ENCODE measurements at regions not wholly inside any gene's neighbourhood (a gene's known extent, or its start where the extent isn't known, plus 50 kb on each side); places are given as distances from the start of the nearest gene placed in this dataset.
"Not testable (repeated sequence)": the region's sequence is repeated elsewhere in the genome, so short reads cannot be mapped to it uniquely, and the experiment has no call there.

- DNase-seq, result not testable (repeated sequence)
These were observed 125.5 kb downstream of the HAUS1 start for GRCh38 chr18:46229641-46230040.

DNA sequence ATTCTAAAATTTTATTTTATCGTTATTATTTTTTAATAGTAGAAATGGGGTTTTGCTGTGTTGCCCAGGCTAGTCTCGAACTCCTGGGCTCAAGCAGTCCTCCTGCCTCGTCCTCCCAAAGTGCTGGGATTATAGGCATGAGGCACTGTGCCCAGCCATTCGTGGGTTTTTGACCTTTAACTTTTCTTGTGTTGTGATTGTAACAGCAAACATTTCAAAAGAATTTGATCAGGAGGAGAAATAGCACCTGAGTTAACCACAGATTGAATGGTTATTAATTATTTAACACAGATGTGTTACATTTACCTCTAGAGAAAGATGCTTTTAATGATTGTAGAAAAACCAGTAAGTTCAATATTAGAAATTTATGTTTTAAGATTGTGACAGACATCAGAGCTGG, 132.0 kb downstream of the HAUS1 start:
- DNase-seq, result no peak

DNA sequence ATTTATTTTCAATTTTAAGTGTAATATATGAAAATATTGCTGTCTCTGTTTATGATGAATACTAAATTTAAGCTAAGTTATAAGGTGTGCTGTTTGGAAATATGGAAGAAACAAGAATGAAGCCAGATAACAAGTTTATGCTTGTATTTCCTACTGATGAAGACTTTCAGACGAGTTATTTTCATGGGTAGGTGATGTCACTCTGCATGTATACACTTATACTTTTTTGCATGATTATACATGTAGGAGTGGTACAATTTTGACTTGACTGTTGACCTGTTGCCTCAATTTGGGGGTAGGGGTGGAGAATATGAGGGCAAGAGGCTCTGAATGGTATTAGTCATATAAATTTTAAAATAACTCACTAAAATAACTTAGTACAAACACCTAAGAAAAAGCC, 133.7 kb downstream of the HAUS1 start:
- no peak for DNase-seq

DNA sequence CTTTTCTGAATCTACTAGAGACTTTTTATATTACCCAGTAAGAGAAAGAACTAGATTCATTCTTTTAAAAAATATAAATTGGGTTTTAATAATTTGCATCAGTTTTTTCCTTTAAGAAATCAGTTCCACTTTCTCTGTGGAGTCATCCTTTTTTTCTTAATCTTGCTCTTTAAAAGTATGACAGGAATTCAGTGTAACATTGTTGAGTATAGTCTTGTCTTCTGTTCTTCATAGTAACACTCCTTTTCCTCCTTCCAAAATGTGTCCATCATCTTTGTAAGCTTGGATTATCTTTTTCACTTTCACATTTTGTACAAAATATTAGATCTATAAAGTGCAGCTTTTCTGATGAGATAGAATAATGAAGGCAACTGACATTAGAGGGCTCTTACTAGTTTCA, 135.4 kb downstream of the HAUS1 start:
- DNase-seq, result no peak

DNA sequence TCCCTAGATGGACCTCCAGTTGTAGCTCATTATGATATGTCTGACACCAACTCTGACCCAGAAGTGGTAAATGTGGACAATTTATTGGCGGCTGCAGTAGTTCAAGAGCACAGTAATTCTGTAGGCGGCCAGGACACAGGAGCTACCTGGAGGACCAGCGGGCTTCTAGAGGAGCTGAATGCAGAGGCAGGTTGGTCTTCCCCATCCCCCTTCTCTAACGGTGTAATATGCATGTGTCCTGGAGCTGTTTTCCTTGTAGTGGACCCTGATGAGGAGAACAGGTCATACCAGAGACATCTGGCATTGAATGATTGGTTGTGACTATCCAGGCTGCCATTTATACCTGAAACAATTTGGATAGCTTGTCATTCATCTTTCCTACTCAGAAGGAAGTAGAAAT, 135.8 kb downstream of the HAUS1 start:
- no peak for DNase-seq

DNA sequence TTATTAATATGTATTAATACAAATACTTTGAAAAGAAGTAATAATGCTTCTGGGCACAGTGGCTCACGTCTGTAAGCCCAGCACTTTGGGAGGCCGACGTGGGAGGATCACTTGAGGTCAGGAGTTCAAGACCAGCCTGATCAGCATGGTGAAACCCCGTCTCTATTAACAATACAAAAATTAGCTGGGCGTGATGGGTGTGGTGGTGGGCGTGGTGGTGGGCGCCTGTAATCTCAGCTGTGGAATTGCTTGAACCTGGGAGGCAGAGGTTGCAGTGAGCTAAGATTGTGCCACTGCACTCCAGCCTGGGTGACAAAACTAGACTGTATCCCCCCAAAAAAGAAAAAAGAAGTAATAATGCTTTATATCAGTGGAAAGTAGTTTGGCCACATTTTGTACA, 137.2 kb downstream of the HAUS1 start:
- DNase-seq, result not testable (repeated sequence)

GRCh38 chr18:46242183-46242582, 138.0 kb downstream of the HAUS1 start:
- DNase-seq, result no peak

GRCh38 chr18:46243095-46243494, 138.9 kb downstream of the HAUS1 start:
- DNase-seq, result no peak

GRCh38 chr18:46243673-46244072, 139.5 kb downstream of the HAUS1 start:
- no peak for DNase-seq

DNA sequence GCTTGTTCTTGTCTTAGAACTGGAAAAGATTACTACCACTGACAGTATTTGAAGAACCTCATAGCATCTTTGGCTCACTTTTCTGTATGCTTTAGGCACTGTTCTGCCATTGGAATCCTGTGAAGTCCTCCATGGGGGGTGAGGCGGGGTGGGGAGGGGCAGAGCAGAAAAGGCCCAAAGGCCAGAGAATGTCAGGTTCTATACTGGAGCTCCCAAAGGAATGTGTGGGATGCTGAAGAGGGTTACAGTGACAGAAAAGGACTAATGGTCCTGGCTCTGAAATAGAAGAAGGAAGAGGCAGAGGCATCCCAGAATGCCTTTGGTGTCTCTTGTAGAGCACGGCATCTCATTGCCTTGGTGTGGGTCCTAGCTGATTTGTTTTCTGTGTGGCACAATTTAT, 141.9 kb downstream of the HAUS1 start:
- DNase-seq, result no peak

DNA sequence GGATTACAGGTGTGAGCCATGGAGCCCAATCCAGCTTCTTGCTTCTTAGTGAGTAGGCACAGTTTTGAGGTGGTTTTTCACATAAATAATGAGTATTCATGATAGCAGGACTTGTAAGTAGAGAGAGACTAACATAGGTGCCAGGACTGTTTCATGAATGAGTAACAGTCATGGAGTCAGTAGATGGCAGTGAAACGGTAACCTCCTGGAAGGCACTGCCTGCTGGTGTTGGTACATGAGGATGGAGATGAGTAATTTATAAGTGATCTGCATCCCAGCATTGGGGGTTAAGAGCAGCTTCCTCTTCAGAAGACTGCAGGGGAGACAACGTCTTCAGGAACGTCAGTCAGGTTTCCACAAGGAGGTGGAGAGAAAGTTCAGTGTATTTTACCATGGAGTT, 143.8 kb downstream of the HAUS1 start:
- no peak for DNase-seq

- DNase-seq, result peak; percentile 84
These were observed 146.1 kb downstream of the HAUS1 start for GRCh38 chr18:46250084-46250811.

GRCh38 chr18:46250812-46251173, 146.6 kb downstream of the HAUS1 start:
- DNase-seq, result no peak

GRCh38 chr18:46252759-46253158, 148.6 kb downstream of the HAUS1 start:
- DNase-seq, result peak; percentile 47

- DNase-seq, result peak; percentile 42
These were observed 149.3 kb downstream of the HAUS1 start for GRCh38 chr18:46253498-46253897.

- no peak for DNase-seq
These were observed 151.9 kb downstream of the HAUS1 start for GRCh38 chr18:46256078-46256477.

DNA sequence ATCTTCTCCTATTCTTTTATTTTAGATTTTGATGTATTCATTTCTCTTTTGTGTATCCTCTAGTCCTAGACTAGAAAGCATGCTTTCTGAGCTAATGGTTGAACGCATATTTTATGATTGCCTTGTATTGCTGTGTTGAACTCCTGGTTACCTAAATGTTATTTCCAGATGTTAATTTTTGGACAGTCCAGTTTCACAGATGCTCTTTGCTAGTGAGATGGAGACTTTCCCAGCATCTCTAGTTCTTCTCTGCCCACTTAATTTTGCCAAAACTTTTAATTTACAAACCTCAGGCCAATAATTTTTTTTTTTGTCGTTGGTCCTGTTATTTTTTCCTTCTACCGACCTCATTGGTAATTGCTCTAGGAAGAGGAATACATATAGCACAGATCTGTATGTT, 153.2 kb downstream of the HAUS1 start:
- no peak for DNase-seq

DNA sequence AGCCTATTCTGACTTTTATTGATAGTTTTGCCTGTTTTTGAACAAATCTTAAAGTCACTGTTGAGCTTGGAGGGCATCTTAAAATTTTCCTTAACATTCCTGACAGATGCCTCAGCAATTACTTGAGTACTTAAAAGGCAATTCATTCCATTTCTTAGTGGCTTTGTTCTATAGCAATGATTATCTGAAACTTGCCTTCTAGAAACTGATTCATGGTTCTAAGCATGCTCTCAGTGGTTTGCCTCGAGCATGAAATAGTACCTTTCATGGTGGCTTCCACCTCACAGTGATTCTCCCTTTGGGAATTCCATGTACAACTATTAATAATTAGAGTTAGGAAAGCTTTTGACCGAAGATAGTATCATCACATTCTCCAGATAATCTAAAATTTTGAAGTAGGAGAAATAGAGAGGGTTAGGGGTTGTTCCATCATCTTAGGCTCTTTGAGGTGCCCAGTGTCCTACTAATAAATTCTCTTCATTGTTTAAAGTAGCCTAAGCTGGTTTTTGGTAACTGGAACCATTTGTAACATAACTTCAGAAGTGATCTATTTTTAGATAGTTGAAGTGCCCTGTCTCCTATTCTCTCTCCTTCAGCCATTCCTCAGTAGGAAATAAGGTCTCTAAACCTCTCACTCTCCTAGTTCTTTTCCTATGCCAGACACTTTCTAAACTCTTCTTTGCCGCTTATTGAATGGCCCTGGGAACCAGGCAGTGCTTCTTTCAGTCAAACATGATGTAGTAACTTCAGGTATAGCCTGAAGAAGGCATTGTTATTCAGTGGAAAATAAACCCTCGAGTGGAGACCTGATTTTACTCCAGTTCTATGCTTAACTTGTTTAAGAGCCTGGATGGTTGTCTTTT, 156.1 kb downstream of the HAUS1 start:
- peak; percentile 92 for DNase-seq

DNA sequence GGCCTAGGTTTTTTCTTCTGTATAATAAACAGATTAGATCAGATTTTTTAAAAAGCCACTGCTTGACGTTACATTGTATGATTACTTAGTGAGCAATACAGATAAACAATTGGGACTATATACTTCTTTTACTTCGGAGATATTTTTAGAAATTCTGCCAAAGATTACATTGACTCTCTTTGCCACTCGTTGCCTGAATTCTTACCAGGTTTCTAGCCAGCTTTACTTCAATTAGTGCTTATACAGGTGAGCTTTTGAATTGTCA, 156.6 kb downstream of the HAUS1 start:
- DNase-seq, result no peak

DNA sequence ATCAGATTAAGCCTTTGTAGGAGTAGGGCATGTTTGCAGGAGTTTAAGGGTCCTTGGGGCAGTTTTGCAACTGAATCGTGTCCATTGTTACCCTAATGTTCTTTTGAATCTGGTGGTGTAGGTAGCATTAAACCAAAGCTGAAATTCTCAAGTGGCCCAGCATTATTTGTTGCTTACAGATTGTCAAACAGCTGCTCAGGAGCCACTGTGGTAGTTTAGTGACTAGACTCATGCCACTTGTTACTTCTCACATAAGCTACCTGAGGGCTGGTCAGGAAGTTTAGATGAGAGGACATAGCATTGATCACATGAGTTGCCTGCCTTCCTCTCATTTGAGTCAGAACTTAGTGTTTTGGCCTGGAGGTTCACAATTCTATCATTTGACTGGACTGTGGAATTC, 157.6 kb downstream of the HAUS1 start:
- no peak for DNase-seq

DNA sequence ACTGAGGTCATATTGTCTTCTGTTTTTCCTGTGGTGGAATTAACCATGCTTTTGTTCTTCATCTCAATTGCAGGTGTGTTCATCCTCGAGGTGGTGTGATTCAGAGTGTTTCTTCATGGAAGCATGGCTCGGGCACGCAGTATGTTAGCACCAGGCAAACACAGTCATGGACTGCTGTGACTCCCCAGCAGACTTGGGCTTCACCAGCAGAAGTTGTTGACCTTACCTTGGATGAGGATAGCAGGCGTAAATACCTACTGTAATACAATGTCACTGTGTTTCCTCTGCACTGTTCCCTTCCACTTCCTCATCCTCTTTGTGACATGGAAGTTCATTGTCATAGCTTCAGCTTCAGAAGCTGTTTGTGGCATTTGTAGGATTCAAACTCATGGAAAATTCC, 158.7 kb downstream of the HAUS1 start:
- DNase-seq, result no peak

GRCh38 chr18:46264255-46264654, 160.1 kb downstream of the HAUS1 start:
- no peak for DNase-seq

DNA sequence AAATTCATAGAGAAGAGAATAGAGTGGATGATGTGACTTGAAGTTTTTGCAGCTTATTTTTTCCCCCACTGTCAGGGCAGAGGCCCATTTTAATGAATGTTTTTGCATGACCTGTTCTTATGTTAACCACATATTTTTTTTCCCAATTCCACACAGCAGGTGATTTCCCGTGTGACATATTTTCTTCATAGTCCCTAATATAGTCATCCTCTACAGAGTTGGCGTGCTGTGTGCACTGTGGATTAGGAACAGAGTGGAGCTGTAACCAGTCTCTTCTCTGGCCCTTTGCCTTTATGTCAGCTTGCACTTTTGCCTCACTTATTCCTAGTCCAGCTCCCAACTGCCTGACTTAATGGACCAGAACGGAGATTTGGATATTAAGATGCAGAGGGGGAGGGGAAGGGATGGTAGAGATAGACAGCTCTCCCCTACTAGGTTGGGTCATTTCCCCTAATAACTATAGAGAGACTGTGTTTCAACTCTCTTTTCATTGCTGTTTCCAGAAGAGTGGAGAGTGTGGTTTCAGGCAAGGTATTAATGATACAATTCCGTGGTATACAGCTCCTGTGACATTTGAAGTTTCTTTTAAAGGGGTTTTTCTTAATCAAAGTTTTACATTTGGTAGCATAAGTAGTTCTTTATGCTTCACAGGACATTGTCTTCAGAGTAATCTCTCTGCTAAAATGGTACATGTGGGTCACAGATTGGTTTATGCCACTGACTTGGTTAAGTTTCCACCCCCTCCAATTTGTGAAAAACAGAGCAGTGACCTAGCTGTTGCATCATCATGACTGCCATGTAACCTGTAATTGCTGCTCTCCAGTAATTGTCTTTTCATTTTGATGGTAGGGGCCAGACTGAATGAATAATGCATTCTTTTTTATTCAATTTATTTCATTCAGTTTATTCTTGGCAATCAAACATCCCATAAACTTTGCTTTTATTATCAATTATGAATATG, 161.3 kb downstream of the HAUS1 start:
- DNase-seq, result peak; percentile 28

DNA sequence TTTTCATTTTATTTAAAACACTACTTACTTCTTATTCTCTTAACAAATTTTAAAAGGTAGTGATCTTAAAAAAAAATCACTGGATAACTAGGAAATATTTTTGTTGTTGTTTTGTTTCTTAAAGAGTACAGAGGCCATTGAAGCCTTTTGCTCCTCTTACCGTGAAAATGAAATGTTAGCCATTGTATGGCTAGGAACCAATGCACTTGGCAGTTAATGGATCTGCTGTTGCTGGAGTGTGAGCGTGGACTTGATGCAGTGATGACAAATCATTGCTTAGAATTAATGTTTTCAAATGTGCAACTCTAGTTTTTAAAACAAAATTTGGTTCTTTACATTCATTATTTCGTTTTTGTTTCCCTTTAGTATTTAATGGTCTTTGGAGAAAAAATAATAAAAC, 162.3 kb downstream of the HAUS1 start:
- DNase-seq, result no peak

Data from fibroblast of skin of right quadriceps (primary cell).